ENCODE measurements at regions not wholly inside any gene's neighbourhood (a gene's known extent, or its start where the extent isn't known, plus 50 kb on each side); places are given as distances from the start of the nearest gene placed in this dataset.
"Not testable (repeated sequence)": the region's sequence is repeated elsewhere in the genome, so short reads cannot be mapped to it uniquely, and the experiment has no call there.

- TF ChIP-seq CTCF (IDR thresholded peaks at IDR 0.05); YY1 (IDR thresholded peaks at IDR 0.05; ENCODE audit: low read depth); EZH2phosphoT487 (IDR thresholded peaks at IDR 0.05; ENCODE audit: borderline replicate concordance, low read depth); EP300 (IDR thresholded peaks at IDR 0.05; ENCODE audit: borderline replicate concordance in 1 of 2, low read depth in 1 of 2, low read length in 1 of 2); FOXM1 (IDR thresholded peaks at IDR 0.05; ENCODE audit: low read depth): not testable (repeated sequence)
These were observed 476.2 kb downstream of the DIRAS2 start for GRCh38 chr9:90166374-90166773.

All from SK-N-SH (cell line).